ENCODE measurements at regions not wholly inside any gene's neighbourhood (a gene's known extent, or its start where the extent isn't known, plus 50 kb on each side); places are given as distances from the start of the nearest gene placed in this dataset.
"Not testable (repeated sequence)": the region's sequence is repeated elsewhere in the genome, so short reads cannot be mapped to it uniquely, and the experiment has no call there.

- H3K27ac Mint-ChIP-seq; H3K4me2 ChIP-seq (ENCODE audit: insufficient read depth, insufficient read length, low read length); H4K20me1 ChIP-seq (ENCODE audit: control insufficient read depth, insufficient read depth, insufficient read length); H2BK5ac ChIP-seq (ENCODE audit: insufficient read length, low read length); H3K4me1 Mint-ChIP-seq; H3K9me3 Mint-ChIP-seq; H3K14ac ChIP-seq (ENCODE audit: insufficient read depth, low read length); H2BK12ac ChIP-seq (ENCODE audit: insufficient read length, low read depth, low read length); H4K91ac ChIP-seq (ENCODE audit: insufficient read length, low read depth, low read length); H3K23ac ChIP-seq (ENCODE audit: insufficient read length, low read depth, low read length); H3K79me2 ChIP-seq (ENCODE audit: insufficient read depth, low read length); H3K36me3 Mint-ChIP-seq (ENCODE audit: insufficient read depth in 1 of 3, low read depth in 3 of 3); H3K27me3 Mint-ChIP-seq (ENCODE audit: low read depth); H4K8ac ChIP-seq (replicated peaks; ENCODE audit: insufficient read length, low read depth, low read length); H3K27me3 ChIP-seq (ENCODE audit: insufficient read depth, low read length); H3K4me1 ChIP-seq (ENCODE audit: insufficient read depth, low read length); H3K18ac ChIP-seq (ENCODE audit: insufficient read length, low read depth, low read length); DNase-seq; H2AK5ac ChIP-seq (ENCODE audit: insufficient read length, low read length); H3K23me2 ChIP-seq (ENCODE audit: insufficient read length, low read depth, low read length, poor library complexity, severe bottlenecking); H3T11ph ChIP-seq (ENCODE audit: low read length); H4K5ac ChIP-seq (ENCODE audit: insufficient read length, low read depth, low read length); H2BK120ac ChIP-seq (ENCODE audit: low read depth, low read length, poor library complexity, severe bottlenecking); H3K56ac ChIP-seq (ENCODE audit: insufficient read length, low read depth, low read length); H3K4me3 Mint-ChIP-seq; H3K79me1 ChIP-seq (ENCODE audit: insufficient read depth, low read depth, low read length, poor library complexity, severe bottlenecking); H3K27ac ChIP-seq (ENCODE audit: insufficient read length, low read depth, low read length); H2BK20ac ChIP-seq (ENCODE audit: low read depth, low read length, poor library complexity, severe bottlenecking); H3K9ac ChIP-seq (ENCODE audit: extremely low read depth, insufficient read length, low read length); H3K4ac ChIP-seq (ENCODE audit: low read depth, low read length); H2BK15ac ChIP-seq (ENCODE audit: low read depth, low read length); H2AFZ ChIP-seq (ENCODE audit: low read length); H3K9me3 ChIP-seq (ENCODE audit: control insufficient read depth, low read depth, low read length): not testable (repeated sequence)
- WGBS (ENCODE audit: extremely low coverage, insufficient read length, low lambda C conversion rate), result no CpG with 5 or more reads among the region's 2 CpGs
Observed at GRCh38 chr1:146567541-146567940, 338.7 kb upstream of the NOTCH2NLA start.

GRCh38 chr1:146558032-146558431, 329.2 kb upstream of the NOTCH2NLA start:
- not testable (repeated sequence) for H2BK120ac ChIP-seq (ENCODE audit: low read depth, low read length, poor library complexity, severe bottlenecking); H2BK20ac ChIP-seq (ENCODE audit: low read depth, low read length, poor library complexity, severe bottlenecking); H4K91ac ChIP-seq (ENCODE audit: insufficient read length, low read depth, low read length); H3K27me3 Mint-ChIP-seq (ENCODE audit: low read depth); H3K9ac ChIP-seq (ENCODE audit: extremely low read depth, insufficient read length, low read length); H2AK5ac ChIP-seq (ENCODE audit: insufficient read length, low read length); H2BK5ac ChIP-seq (ENCODE audit: insufficient read length, low read length); H3K27me3 ChIP-seq (ENCODE audit: insufficient read depth, low read length); H4K8ac ChIP-seq (replicated peaks; ENCODE audit: insufficient read length, low read depth, low read length); H3K56ac ChIP-seq (ENCODE audit: insufficient read length, low read depth, low read length); H3K9me3 ChIP-seq (ENCODE audit: control insufficient read depth, low read depth, low read length); H3K14ac ChIP-seq (ENCODE audit: insufficient read depth, low read length); H3K4me1 Mint-ChIP-seq; H2BK15ac ChIP-seq (ENCODE audit: low read depth, low read length); H3T11ph ChIP-seq (ENCODE audit: low read length); DNase-seq; H3K27ac Mint-ChIP-seq; H4K20me1 ChIP-seq (ENCODE audit: control insufficient read depth, insufficient read depth, insufficient read length); H3K79me2 ChIP-seq (ENCODE audit: insufficient read depth, low read length); H3K27ac ChIP-seq (ENCODE audit: insufficient read length, low read depth, low read length); H3K4ac ChIP-seq (ENCODE audit: low read depth, low read length); H3K36me3 Mint-ChIP-seq (ENCODE audit: insufficient read depth in 1 of 3, low read depth in 3 of 3); H3K18ac ChIP-seq (ENCODE audit: insufficient read length, low read depth, low read length); H3K23me2 ChIP-seq (ENCODE audit: insufficient read length, low read depth, low read length, poor library complexity, severe bottlenecking); H3K23ac ChIP-seq (ENCODE audit: insufficient read length, low read depth, low read length); H2BK12ac ChIP-seq (ENCODE audit: insufficient read length, low read depth, low read length); H2AFZ ChIP-seq (ENCODE audit: low read length); H3K4me2 ChIP-seq (ENCODE audit: insufficient read depth, insufficient read length, low read length); H3K79me1 ChIP-seq (ENCODE audit: insufficient read depth, low read depth, low read length, poor library complexity, severe bottlenecking); H4K5ac ChIP-seq (ENCODE audit: insufficient read length, low read depth, low read length); H3K4me3 Mint-ChIP-seq; H3K4me1 ChIP-seq (ENCODE audit: insufficient read depth, low read length); H3K9me3 Mint-ChIP-seq
- no CpG with 5 or more reads among the region's 3 CpGs for WGBS (ENCODE audit: extremely low coverage, insufficient read length, low lambda C conversion rate)
